ENCODE measurements at regions not wholly inside any gene's neighbourhood (a gene's known extent, or its start where the extent isn't known, plus 50 kb on each side); places are given as distances from the start of the nearest gene placed in this dataset.
"Not testable (repeated sequence)": the region's sequence is repeated elsewhere in the genome, so short reads cannot be mapped to it uniquely, and the experiment has no call there.

GRCh38 chr11:50278756-50279155, 246.1 kb downstream of the OR4C45 start:
- Mint-ChIP-seq H3K36me3 (ENCODE audit: insufficient read depth in 2 of 2) (peaks cover 3 to 7% of the 10 kb centered on the region in 2 donors), H3K4me3 (no peak overlapping the region), H3K9me3 (peaks cover 21 to 26% of the 10 kb centered on the region in 2 donors), H3K4me1 (ENCODE audit: low read depth) (no peaks in the 10 kb centered on the region), H3K27me3 (ENCODE audit: low read depth) (no peaks in the 10 kb centered on the region), H3K27ac (no peak overlapping the region)
- ATAC-seq (replicated peaks in 1 of 2) (no peak), DNase-seq (no peak)

- Mint-ChIP-seq H3K27ac (no peak overlapping the region), H3K36me3 (ENCODE audit: insufficient read depth in 2 of 2) (peaks cover 0 to 3% of the 10 kb centered on the region in 2 donors), H3K27me3 (ENCODE audit: low read depth) (no peaks in the 10 kb centered on the region), H3K4me3 (no peak overlapping the region), H3K9me3 (peaks cover 3 to 10% of the 10 kb centered on the region in 2 donors), H3K4me1 (ENCODE audit: low read depth) (no peaks in the 10 kb centered on the region)
- DNase-seq, result no peak
- no peak for ATAC-seq (replicated peaks in 1 of 2)
These were observed 265.7 kb downstream of the OR4C45 start for GRCh38 chr11:50298182-50298988.

GRCh38 chr11:50330723-50331122, 298.0 kb downstream of the OR4C45 start:
- DNase-seq; H3K4me1 Mint-ChIP-seq (ENCODE audit: low read depth); H3K27ac Mint-ChIP-seq; H3K27me3 Mint-ChIP-seq (ENCODE audit: low read depth); H3K36me3 Mint-ChIP-seq (ENCODE audit: insufficient read depth in 2 of 2); H3K4me3 Mint-ChIP-seq; ATAC-seq (replicated peaks in 1 of 2): not testable (repeated sequence)
- H3K9me3 Mint-ChIP-seq, result peaks cover 20% of the 10 kb centered on the region in 2 donors

GRCh38 chr11:50333861-50334260, 301.2 kb downstream of the OR4C45 start:
- DNase-seq (no peak), ATAC-seq (replicated peaks in 1 of 2) (no peak)
- no peaks in the 10 kb centered on the region for H3K4me1 Mint-ChIP-seq (ENCODE audit: low read depth)
- H3K36me3 Mint-ChIP-seq (ENCODE audit: insufficient read depth in 2 of 2), result peaks cover 2 to 7% of the 10 kb centered on the region in 2 donors
- H3K4me3 Mint-ChIP-seq, result no peak overlapping the region
- H3K27me3 Mint-ChIP-seq (ENCODE audit: low read depth), result no peaks in the 10 kb centered on the region
- no peak overlapping the region for H3K27ac Mint-ChIP-seq
- H3K9me3 Mint-ChIP-seq, result peaks cover 9 to 17% of the 10 kb centered on the region in 2 donors

GRCh38 chr11:50337432-50337831, 304.8 kb downstream of the OR4C45 start:
- H3K9me3 Mint-ChIP-seq, result peaks cover 9 to 20% of the 10 kb centered on the region in 2 donors
- not testable (repeated sequence) for H3K4me1 Mint-ChIP-seq (ENCODE audit: low read depth); H3K4me3 Mint-ChIP-seq; H3K27ac Mint-ChIP-seq; ATAC-seq (replicated peaks in 1 of 2); H3K36me3 Mint-ChIP-seq (ENCODE audit: insufficient read depth in 2 of 2); DNase-seq; H3K27me3 Mint-ChIP-seq (ENCODE audit: low read depth)

GRCh38 chr11:50348018-50348417, 315.3 kb downstream of the OR4C45 start:
- not testable (repeated sequence) for ATAC-seq (replicated peaks in 1 of 2); H3K9me3 Mint-ChIP-seq; DNase-seq; H3K4me3 Mint-ChIP-seq; H3K36me3 Mint-ChIP-seq (ENCODE audit: insufficient read depth in 2 of 2); H3K27me3 Mint-ChIP-seq (ENCODE audit: low read depth); H3K27ac Mint-ChIP-seq; H3K4me1 Mint-ChIP-seq (ENCODE audit: low read depth)

GRCh38 chr11:50379484-50379883, 346.8 kb downstream of the OR4C45 start:
- H3K9me3 Mint-ChIP-seq, result peaks cover 5 to 12% of the 10 kb centered on the region in 2 donors
- H3K4me3 Mint-ChIP-seq, result no peak overlapping the region
- no peaks in the 10 kb centered on the region for H3K4me1 Mint-ChIP-seq (ENCODE audit: low read depth)
- H3K36me3 Mint-ChIP-seq (ENCODE audit: insufficient read depth in 2 of 2), result peaks cover 2 to 24% of the 10 kb centered on the region in 2 donors
- DNase-seq (no peak), ATAC-seq (replicated peaks in 1 of 2) (no peak)
- no peaks in the 10 kb centered on the region for H3K27me3 Mint-ChIP-seq (ENCODE audit: low read depth)
- no peak overlapping the region for H3K27ac Mint-ChIP-seq

- Mint-ChIP-seq H3K27ac (no peak overlapping the region), H3K27me3 (ENCODE audit: low read depth) (no peaks in the 10 kb centered on the region), H3K9me3 (peaks cover 17 to 28% of the 10 kb centered on the region in 2 donors), H3K36me3 (ENCODE audit: insufficient read depth in 2 of 2) (peaks cover 11 to 38% of the 10 kb centered on the region in 2 donors), H3K4me3 (no peak overlapping the region), H3K4me1 (ENCODE audit: low read depth) (no peaks in the 10 kb centered on the region)
- no peak for ATAC-seq (replicated peaks in 1 of 2)
- DNase-seq, result no peak
These were observed 361.3 kb downstream of the OR4C45 start for GRCh38 chr11:50394017-50394416.

GRCh38 chr11:50412832-50413231, 380.2 kb downstream of the OR4C45 start:
- DNase-seq (no peak), ATAC-seq (replicated peaks in 1 of 2) (no peak)
- no peaks in the 10 kb centered on the region for H3K27me3 Mint-ChIP-seq (ENCODE audit: low read depth)
- no peaks in the 10 kb centered on the region for H3K36me3 Mint-ChIP-seq (ENCODE audit: insufficient read depth in 2 of 2)
- H3K4me3 Mint-ChIP-seq, result no peak overlapping the region
- H3K27ac Mint-ChIP-seq, result no peak overlapping the region
- peaks cover 3 to 12% of the 10 kb centered on the region in 2 donors for H3K9me3 Mint-ChIP-seq
- no peaks in the 10 kb centered on the region for H3K4me1 Mint-ChIP-seq (ENCODE audit: low read depth)

- DNase-seq (no peak), ATAC-seq (replicated peaks in 1 of 2) (no peak)
- no peaks in the 10 kb centered on the region for H3K27me3 Mint-ChIP-seq (ENCODE audit: low read depth)
- H3K4me3 Mint-ChIP-seq, result no peak overlapping the region
- no peak overlapping the region for H3K27ac Mint-ChIP-seq
- H3K9me3 Mint-ChIP-seq, result peaks cover 5 to 9% of the 10 kb centered on the region in 2 donors
- no peaks in the 10 kb centered on the region for H3K4me1 Mint-ChIP-seq (ENCODE audit: low read depth)
- H3K36me3 Mint-ChIP-seq (ENCODE audit: insufficient read depth in 2 of 2), result peaks cover 0 to 4% of the 10 kb centered on the region in 2 donors
These were observed 390.5 kb downstream of the OR4C45 start for GRCh38 chr11:50423208-50423607.

Measured in activated T-cell treated with anti-CD3 and anti-CD28 coated beads, Interleukin-2, amount 50 U/mL, for 72 hours (primary cell).